ENCODE measurements at regions not wholly inside any gene's neighbourhood (a gene's known extent, or its start where the extent isn't known, plus 50 kb on each side); places are given as distances from the start of the nearest gene placed in this dataset.

DNA sequence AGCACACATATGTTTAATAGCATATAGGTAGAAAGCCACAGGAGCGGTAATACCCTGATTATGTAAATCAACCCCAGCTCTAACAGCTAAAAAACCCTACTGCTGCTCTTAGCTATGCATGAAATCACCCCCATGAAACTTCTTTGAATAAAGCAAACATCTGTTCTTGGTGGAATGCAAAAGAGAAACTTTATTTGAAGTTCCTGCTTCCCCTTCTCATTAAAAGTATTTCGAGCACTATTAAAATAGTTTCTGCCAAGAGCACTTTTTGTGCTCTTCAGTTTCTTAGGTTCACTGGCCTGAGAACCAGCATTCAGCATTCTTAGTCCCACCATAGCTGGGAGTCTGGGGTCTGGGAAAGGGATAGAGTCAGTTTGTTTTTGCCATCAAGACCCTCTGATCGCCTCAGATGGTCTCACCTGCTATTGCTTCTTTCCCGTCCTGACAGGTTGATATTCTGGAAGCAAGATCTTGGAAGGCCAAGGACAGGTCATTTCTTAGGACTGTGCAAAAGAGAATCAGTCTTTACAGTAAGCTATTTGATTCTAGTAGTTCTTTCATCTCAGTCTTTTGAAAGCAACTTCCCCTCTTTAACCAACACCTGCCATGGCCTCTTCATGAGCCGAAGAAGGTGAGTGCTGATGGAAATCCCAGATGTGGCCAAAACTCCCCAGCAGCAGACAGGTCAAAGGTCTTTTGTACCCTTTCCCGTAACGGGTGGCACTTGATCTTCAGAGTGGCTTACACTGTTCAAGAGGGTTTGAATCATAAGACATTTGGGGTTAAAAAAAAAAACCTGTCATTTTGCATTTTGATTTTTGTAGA is 76.5 kb upstream of the TMEM170B start:
- TF ChIP-seq GATA2 (IDR thresholded peaks at IDR 0.05; ENCODE audit: low read depth, low read length) (no peak), GATA3 (IDR thresholded peaks at IDR 0.05; ENCODE audit: low read depth, low read length) (no peak)

All from SH-SY5Y (cell line).